Pulmonary artery endothelial cell (primary cell): ENCODE measurements at regions not wholly inside any gene's neighbourhood (a gene's known extent, or its start where the extent isn't known, plus 50 kb on each side); places are given as distances from the start of the nearest gene placed in this dataset.
A peak's percentile ranks its signal among the peaks of the same experiment; 100 is the strongest.

Experiments
- DNase-seq: peaks from one replicate; pipeline ENCODE4 v3.0.0-alpha.2; 2011; ENCODE audit warnings: low read depth, low spot score

- no peak for DNase-seq
These were observed 212.4 kb downstream of the PCDH7 start for GRCh38 chr4:30932581-30932980.

DNA sequence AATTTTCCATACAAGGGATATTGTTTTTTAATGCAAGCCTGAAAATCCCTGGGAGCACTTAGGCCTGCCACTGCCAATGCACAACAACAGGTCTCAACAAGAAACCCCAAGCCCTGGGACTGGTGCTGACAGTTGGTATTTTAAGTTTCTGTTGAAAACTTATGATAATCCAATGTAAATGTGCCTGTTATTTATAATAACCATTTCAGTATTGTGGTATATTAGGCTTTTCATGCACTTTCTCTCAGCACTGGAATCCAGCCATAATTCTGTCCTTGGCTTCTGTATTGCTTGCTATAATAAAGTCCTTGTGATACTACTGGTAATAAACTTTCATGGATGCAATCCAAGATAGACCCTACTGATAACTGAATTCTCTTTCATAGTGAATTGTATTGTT is 218.9 kb downstream of the PCDH7 start:
- DNase-seq = no peak

DNA sequence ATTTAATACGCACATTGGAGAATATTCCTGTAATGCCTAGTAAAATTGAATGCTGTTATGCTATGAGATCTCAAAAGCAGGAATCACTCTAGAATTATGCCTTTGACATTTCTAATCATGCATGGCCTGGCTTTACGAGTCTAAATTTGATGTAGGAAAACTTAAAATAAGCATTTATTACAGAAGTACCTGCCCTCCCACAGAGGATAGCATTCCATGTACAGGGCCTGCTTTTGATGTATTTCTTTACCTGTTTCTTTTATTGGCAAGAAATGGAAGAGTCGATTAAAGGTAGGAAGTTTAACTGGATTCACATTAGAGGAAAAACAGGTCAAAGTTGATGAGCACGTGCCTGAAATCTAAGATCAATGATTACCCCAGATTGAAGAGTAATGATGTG is 219.5 kb downstream of the PCDH7 start:
- no peak for DNase-seq

- no peak for DNase-seq
These were observed 221.5 kb downstream of the PCDH7 start for GRCh38 chr4:30941641-30942040.

DNA sequence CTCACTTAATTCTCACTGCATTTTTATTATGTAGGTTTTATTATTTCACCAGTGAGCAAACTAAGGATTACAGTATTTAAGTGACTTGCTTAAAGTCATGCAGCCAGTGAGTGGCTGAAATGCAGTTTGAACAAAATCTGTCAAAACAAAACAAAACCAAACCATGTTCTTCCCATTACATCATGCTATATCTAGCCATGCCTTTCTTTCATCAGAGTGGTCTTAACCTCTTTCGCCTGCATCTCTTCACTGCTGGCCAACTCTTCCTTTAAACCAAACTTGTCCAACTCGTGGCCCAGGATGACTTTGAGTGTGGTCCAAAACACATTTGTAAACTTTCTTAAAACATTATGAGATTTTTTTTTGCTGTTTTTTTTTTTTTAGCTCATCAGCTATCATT is 223.2 kb downstream of the PCDH7 start:
- no peak for DNase-seq

DNA sequence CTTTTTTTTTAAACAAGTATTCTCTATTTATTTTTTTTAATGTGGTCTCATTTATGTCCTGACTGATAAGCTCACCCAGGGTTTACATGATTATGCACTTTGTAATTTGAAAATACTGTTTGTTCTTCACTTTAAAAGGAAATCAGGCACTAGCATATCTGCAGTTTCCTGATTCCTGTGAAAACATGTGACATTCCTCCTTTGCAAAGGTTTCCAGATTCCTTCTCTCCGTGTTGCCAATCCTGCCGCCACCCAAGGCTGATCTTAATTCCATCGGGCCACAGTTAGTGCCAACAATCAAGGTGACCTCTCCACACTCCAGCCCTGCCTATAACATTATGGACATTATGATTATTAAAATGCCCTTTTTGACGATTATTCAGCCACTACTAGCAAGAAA is 225.4 kb downstream of the PCDH7 start:
- peak; percentile 13 for DNase-seq

DNA sequence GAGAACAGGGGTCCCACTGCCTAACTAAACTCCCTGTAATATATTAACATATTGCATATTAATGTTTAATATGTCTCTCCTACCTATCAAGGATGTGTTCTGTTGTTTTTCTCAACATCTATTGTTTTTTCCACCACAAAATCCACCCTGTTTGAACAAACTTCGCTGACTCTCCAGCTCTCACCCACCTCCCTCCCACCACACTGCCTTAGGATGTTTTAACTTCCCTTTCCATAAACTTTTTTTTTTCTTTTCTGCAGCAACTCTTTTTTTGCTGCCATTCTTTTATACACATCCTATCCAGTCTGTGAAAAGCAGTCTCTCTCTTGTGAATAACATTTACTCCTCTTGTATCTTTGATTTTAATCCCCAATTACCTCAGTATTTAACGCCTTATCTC is 226.1 kb downstream of the PCDH7 start:
- no peak for DNase-seq

DNA sequence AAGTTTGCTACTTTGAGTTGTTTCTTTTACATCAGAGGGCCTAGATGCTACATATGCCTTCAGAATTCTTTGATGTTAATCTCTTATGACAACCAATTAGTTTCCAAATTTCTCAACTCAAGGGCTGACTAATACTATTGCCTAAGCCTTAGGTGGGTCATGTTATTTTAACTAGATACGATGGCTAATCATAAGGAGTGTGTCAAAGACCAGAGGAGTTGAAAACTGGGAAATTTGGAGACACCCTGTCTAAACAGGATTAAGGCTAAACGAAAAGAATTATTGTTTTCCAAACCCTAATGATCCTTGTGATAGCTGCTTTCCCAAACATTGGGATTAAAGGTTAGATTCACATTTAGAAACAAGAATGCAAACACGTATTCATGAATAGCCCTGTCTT is 228.5 kb downstream of the PCDH7 start:
- no peak for DNase-seq

DNA sequence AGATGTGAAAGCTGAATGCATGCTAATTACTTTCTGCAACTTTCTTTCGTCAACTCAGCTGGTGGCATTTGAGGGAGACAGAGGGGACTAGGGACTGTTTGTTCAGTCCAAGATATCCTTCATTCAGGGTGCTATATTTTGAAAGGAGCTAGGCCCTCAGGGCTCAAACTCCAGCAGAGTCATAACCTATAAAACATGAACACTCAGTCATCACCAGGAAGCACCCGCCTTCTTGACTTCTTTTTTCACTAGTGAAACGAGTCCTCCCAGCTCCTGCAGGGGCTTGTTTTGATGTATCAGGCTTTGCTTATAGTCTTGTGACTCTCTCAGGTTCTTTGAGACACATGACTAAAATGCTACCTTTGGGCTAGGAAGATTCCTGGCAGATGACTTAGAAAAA is 230.6 kb downstream of the PCDH7 start:
- no peak for DNase-seq

DNA sequence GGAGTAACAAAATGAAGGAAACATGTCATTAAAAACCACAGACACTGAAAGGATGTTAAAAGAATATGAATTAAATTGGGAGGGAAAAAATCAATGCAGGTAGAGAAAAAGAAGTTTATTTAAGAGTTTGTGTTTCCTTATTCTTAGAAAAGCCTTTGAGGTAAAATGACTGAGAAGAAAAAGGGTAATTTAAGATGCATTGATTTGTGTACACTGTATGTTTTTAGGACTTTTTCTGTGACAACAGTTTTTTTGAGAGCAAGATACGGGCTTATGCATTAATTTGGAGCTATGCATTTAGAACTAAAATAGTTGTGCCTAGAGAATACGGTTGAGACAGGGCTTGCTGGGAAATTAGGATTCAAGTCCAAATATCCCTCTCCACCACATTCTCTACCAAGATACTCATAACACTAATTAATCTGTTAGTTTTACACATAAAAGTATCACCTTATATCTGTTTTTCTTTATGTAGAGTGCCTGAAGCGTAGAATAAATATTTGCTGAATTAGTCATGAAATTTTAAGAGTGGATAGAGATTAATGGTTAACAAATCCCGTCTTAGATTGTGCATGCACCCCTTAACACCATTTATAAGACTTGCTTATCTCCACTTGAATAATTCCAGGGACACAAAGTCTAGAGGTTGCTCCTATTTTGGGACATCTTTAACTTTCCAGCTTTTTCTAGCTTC is 232.5 kb downstream of the PCDH7 start:
- DNase-seq = no peak

DNA sequence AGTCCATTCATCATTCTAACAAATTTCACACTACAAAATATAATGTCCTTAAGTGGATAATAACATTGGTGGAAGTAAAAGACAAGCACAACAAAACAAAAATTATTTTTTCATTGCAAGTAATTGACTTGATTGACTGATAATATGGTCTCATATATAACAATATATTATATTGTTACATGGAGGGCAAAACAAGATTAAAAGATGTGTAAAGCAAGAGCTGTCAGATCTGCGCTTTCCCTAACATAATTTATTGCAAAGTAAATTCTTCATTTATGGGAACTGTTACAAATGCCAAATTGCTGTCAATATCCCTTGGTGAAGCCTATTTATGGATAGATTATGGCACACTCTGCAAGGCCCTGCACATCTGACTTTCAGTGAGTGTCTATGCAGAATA is 233.6 kb downstream of the PCDH7 start:
- no peak for DNase-seq

GRCh38 chr4:30956916-30957315 is 236.7 kb downstream of the PCDH7 start:
- DNase-seq = no peak

DNA sequence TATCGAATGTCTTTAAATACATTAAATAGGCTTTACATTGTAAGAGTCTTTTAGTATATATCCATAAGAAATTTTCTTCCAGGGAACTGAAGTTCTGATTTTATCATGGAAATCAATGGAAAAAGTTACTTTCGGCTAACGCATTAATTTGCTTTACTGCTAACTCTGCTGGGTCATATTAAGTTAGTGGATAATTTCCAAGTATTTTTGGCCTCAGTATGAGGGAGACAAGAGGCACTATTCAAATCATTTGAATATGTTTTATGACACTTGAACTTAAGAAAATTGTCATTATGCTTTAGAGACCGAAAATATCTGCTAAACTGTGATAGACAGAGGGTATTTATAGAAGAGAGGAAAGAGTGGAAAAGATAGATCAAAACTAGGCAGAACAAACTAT is 237.5 kb downstream of the PCDH7 start:
- no peak for DNase-seq

GRCh38 chr4:30959781-30960485 is 239.8 kb downstream of the PCDH7 start:
- DNase-seq = no peak

GRCh38 chr4:30962939-30963338 is 242.8 kb downstream of the PCDH7 start:
- DNase-seq = peak; percentile 73

- no peak for DNase-seq
These were observed 248.8 kb downstream of the PCDH7 start for GRCh38 chr4:30968926-30969325.

DNA sequence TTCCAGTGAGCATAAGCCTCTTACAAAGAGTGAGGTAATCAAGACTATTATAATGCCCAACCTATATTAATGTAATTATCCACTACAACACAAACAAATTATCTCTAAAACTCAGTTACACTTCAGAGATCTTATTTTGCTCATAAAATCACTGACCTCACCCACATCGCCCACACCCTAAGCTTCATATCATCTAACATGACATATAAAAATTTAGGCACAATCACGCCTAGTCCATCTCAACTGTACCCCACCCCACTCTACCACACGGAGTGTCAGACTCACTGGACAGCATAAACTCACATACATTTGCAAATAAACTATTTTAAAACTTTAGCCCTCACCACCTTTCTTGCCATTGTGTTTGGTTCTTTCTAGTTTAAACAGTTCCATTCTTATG is 252.4 kb downstream of the PCDH7 start:
- no peak for DNase-seq

DNA sequence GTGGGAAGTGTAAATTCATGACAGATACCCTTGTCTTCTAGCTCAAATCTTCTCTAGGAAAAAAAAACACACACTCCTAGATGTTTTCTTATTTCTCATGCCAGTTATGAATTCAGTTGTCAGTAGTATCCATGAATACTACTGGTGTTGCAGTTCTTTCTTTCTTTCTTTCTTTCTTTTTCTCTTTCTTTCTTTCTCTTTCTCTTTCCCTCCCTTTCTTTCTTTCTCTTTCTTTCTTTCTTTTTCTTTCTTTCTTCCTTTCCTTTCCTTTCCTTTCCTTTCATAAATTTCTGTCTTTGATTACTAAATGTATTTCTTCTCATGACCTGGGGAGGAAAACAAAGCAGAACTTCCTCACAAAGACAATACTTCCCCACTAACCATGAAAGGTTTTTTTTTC is 253.8 kb downstream of the PCDH7 start:
- no peak for DNase-seq

DNA sequence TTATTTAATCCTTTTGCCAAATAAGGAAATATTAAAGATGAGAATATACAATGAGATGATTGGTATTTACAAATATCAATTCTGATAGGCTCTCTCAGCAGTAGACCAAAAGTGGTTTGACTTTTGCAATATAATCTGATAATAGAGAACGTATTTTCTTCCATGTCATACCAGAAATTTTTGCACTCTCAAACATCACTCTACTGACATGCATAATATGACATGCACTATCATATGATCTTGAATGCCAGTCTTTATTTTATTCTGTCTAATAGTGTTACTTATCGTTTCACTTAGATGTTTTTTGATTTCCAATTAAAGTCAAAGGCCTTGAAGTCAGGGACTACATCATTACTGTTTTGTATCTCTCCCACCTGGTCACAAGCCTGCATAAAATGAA is 259.2 kb downstream of the PCDH7 start:
- no peak for DNase-seq

DNA sequence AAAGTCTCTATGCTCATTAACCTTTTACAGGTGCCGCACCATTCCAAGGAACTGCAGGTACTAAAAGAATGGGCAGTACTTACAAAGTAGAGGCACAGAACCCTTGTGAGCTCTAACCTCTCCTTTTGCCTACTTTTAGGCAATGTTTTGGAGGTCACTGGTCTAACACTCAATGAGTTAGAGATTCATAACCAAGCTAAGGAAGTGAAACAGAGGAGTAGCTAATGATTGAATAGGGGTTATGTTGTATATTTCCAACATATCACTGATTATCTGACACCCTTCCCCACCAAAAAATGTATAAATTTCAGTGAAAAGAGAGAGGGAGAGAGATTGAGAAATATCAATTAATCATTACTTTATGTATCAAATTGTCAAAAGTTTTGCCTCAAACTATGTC is 269.3 kb downstream of the PCDH7 start:
- DNase-seq = no peak

GRCh38 chr4:30996841-30997240 is 276.7 kb downstream of the PCDH7 start:
- DNase-seq = no peak

- no peak for DNase-seq
These were observed 284.9 kb downstream of the PCDH7 start for GRCh38 chr4:31005037-31005436.

GRCh38 chr4:31007858-31008257 is 287.7 kb downstream of the PCDH7 start:
- no peak for DNase-seq
